H1 (cell line): ENCODE measurements at regions not wholly inside any gene's neighbourhood (a gene's known extent, or its start where the extent isn't known, plus 50 kb on each side); places are given as distances from the start of the nearest gene placed in this dataset.

Experiments used
- CEBPB ChIP-seq: IDR thresholded peaks from 2 replicates; pipeline ENCODE4 v1.6.1; 2012; ENCODE audit warnings: low read depth, low read length
- CTCF ChIP-seq, 3 experiments: IDR thresholded peaks; 1 replicate in 2 of 3; 2 replicates in 1 of 3; pipeline versions ENCODE4 v1.5.1 to v1.6.1; 2011; ENCODE audit warnings: low read length in 3 of 3, mild to moderate bottlenecking in 3 of 3, inconsistent platforms in 2 of 3, low read depth in 1 of 3, moderate library complexity in 1 of 3; ENCODE audit not compliant: insufficient read depth in 1 of 3; ENCODE audit errors: control extremely low read depth in 1 of 3
- EP300 ChIP-seq, 2 experiments: IDR thresholded peaks; 1 replicate in 1 of 2; 2 replicates in 1 of 2; pipeline ENCODE4 v1.6.1; 2011 to 2012; ENCODE audit warnings: low read depth in 2 of 2, low read length in 2 of 2, mild to moderate bottlenecking in 2 of 2, borderline replicate concordance in 1 of 2, inconsistent platforms in 1 of 2, moderate library complexity in 1 of 2
- EZH2 ChIP-seq: fragments of 200-600 bp; sonication (generic); IDR thresholded peaks from 2 replicates; pipeline ENCODE4 v1.7.1; 2012; ENCODE audit warnings: low read depth, mild to moderate bottlenecking, moderate library complexity, low read length, inconsistent platforms; ENCODE audit not compliant: severe bottlenecking
- GABPA ChIP-seq: IDR thresholded peaks from 2 replicates; pipeline ENCODE4 v1.6.1; 2011; ENCODE audit warnings: mild to moderate bottlenecking, low read length, moderate library complexity, borderline replicate concordance; ENCODE audit not compliant: insufficient read depth
- HDAC6 ChIP-seq: IDR thresholded peaks from one replicate; pipeline ENCODE4 v1.7.1; 2012; ENCODE audit warnings: low read depth, mild to moderate bottlenecking, inconsistent platforms, low read length, moderate library complexity
- MAX ChIP-seq: IDR thresholded peaks from 2 replicates; pipeline ENCODE4 v1.6.1; 2012; ENCODE audit warnings: inconsistent platforms
- NRF1 ChIP-seq: IDR thresholded peaks from 2 replicates; pipeline ENCODE4 v1.6.1; 2011; ENCODE audit warnings: mild to moderate bottlenecking, low read depth, low read length, improper control_type of control experiment
- POLR2A ChIP-seq, 2 experiments: IDR thresholded peaks; 1 replicate in 1 of 2; 2 replicates in 1 of 2; pipeline ENCODE4 v1.6.1; 2011; ENCODE audit warnings: low read depth in 2 of 2, low read length in 2 of 2, mild to moderate bottlenecking in 2 of 2; ENCODE audit errors: control extremely low read depth in 1 of 2
- POU5F1 ChIP-seq: IDR thresholded peaks from 2 replicates; pipeline ENCODE4 v1.6.1; 2011; ENCODE audit warnings: low read depth, mild to moderate bottlenecking, low read length, moderate library complexity
- RAD21 ChIP-seq, 2 experiments: IDR thresholded peaks in 1 of 2; conservative IDR thresholded peaks in 1 of 2; 2 replicates each; pipeline ENCODE4 v1.6.1; 2011; ENCODE audit warnings: low read depth in 2 of 2, low read length in 2 of 2, improper control_type of control experiment in 1 of 2, inconsistent platforms in 1 of 2, mild to moderate bottlenecking in 1 of 2, moderate library complexity in 1 of 2
- TCF12 ChIP-seq: IDR thresholded peaks from 2 replicates; pipeline ENCODE4 v1.6.1; 2011; ENCODE audit warnings: low read depth, mild to moderate bottlenecking, low read length
- USF2 ChIP-seq: IDR thresholded peaks from 2 replicates; pipeline ENCODE4 v1.6.1; 2011; ENCODE audit warnings: low read length, improper control_type of control experiment

GRCh38 chr12:58532855-58533608, 387.3 kb downstream of the LRIG3 start:
- TF ChIP-seq NRF1, result no peak
- no peak for TF ChIP-seq CTCF (IDR thresholded peaks at IDR 0.05; ENCODE audit: control extremely low read depth in 1 of 3, insufficient read depth in 1 of 3, low read depth in 1 of 3, low read length in 3 of 3)
- TF ChIP-seq POLR2A (IDR thresholded peaks at IDR 0.05; ENCODE audit: control extremely low read depth in 1 of 2, low read depth in 2 of 2, low read length in 2 of 2), result no peak
- TF ChIP-seq EP300 (IDR thresholded peaks at IDR 0.05; ENCODE audit: borderline replicate concordance in 1 of 2, low read depth in 2 of 2, low read length in 2 of 2), result no peak
- no peak for TF ChIP-seq USF2
- TF ChIP-seq POU5F1, result no peak
- no peak for TF ChIP-seq RAD21 (IDR thresholded peaks at IDR 0.05 in 1 of 2, conservative IDR thresholded peaks at IDR 0.05 in 1 of 2; ENCODE audit: low read depth in 2 of 2, low read length in 2 of 2)
- no peak for TF ChIP-seq EZH2
- TF ChIP-seq MAX, result no peak
- TF ChIP-seq HDAC6, result no peak
- TF ChIP-seq TCF12, result no peak
- TF ChIP-seq GABPA, result no peak
- TF ChIP-seq CEBPB, result no peak
